Renal cortex interstitium (tissue), 11 donors: ENCODE measurements at regions not wholly inside any gene's neighbourhood (a gene's known extent, or its start where the extent isn't known, plus 50 kb on each side); places are given as distances from the start of the nearest gene placed in this dataset.

ENCODE experiments used
- DNase-seq, 11 donors: peaks; one replicate each; pipeline ENCODE4 v3.0.0-alpha.2; 2013; ENCODE audit warnings: low read depth in 9 of 11, low spot score in 4 of 11; ENCODE audit errors: extremely low read depth in 1 of 11

- DNase-seq = no peak
Observed at GRCh38 chr6:105763866-105764265, 322.3 kb upstream of the PRDM1 start.

GRCh38 chr6:105760746-105761145, 325.4 kb upstream of the PRDM1 start:
- no peak for DNase-seq

- DNase-seq = no peak
Observed at GRCh38 chr6:105759946-105760345, 326.2 kb upstream of the PRDM1 start.

DNA sequence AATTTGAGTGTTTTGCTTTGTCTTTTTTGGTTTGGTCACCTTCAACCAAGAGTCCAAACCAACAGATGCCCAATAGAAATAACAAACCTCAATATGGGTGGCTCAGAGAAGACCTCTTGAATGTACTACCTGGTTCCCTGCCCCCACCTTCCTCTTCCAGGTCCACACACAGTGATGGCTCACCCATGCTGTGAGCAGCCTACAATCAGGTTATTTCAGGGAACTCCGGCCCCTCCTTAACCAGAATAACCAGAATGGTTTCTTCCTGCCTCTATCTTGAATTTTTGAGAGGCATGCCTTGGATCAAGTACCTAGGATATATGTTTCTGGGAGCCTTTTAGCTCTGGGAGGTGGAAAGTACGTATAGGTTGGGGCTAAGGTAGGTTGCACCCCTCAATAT, 327.1 kb upstream of the PRDM1 start:
- DNase-seq = no peak

- no peak for DNase-seq
Observed at GRCh38 chr6:105757512-105758200, 328.5 kb upstream of the PRDM1 start.

- no peak for DNase-seq
Observed at GRCh38 chr6:105755885-105756284, 330.3 kb upstream of the PRDM1 start.

GRCh38 chr6:105753620-105754211, 332.4 kb upstream of the PRDM1 start:
- DNase-seq = no peak

GRCh38 chr6:105753207-105753606, 332.9 kb upstream of the PRDM1 start:
- DNase-seq = no peak

DNA sequence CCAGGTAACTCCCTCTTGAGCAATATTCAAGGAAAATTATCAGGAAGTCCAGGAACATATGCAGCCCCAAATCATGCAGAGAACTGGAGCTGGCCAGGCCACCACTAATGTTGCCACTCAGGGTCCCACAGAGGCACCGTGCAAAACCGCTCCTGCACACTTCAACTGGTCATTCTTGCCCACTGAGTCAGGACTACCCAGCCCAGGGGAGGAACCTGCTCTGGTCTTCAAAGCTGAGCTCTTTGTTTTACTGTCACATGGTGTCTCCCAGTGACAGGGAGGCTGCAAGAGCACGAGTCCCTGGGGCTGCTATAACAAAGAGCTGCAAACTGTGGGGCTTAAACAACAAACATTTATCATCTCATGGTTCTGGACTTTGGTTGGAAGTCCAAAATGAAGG, 336.0 kb upstream of the PRDM1 start:
- DNase-seq = no peak

- peak in 1 of 11 donors; percentile 15 for DNase-seq
Observed at GRCh38 chr6:105748737-105749161, 337.4 kb upstream of the PRDM1 start.

DNA sequence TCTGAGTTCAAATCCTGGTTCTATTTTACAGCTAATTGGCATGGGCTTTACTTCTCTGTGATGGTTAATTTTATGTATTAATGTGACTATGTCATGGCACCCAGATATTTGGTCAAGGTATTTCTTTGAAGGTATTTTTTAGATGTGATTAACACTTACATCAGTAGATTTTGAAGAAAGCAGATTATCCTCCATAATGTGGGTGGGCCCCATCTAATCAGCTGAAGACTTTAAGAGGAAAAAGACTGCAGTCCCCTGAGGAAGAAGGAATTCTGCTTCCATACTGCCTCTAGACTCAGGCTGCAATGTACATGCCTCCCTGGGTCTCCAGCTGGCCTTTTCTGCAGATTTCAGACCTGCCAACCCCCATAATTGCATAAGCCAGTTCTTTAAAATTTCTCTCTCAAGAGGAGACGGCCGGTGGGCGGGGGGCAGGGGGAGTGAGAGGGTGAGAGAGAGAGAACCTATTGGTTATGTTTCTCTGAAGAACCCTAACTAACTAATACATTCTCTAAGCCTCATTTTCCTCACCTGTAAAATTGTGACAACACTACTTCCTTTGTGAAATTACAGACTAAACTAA, 338.2 kb upstream of the PRDM1 start:
- DNase-seq = no peak

DNA sequence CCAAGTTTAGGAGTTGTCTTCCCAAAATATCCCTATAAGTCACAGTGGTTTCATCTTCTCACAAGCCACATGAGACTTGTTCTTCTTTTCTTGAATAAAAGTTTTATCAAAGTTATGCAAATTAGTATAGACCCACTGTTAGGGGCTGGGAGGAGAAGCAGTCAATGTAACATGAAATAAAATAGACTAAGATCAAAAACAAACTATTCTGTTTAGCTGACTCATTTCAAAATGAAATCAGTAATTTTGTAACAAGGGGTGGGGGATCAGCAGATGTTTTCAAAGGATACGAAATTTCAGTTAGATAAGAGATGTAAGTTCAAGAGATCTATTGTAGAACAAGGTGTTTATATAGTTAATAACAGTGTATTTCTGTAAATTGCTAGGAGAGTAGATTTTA, 339.6 kb upstream of the PRDM1 start:
- DNase-seq = no peak

DNA sequence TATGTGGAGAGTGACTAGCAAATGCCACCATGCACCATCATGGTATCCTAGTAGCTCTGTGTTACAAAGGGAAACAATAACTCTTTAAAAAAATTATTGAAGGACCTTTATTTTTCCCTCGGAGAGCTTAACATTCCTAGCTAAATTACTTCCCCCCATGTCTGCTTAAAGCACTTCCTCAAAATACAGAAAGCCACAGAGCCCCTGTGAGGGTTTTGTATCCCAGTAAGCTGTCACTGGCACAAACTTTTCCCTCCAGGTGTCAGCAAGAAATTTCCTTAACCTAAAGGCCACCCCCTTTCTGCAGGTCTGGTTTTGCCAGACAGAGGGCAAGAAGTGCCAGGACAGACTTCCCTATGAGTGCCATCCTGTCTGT, 340.0 kb upstream of the PRDM1 start:
- no peak for DNase-seq

DNA sequence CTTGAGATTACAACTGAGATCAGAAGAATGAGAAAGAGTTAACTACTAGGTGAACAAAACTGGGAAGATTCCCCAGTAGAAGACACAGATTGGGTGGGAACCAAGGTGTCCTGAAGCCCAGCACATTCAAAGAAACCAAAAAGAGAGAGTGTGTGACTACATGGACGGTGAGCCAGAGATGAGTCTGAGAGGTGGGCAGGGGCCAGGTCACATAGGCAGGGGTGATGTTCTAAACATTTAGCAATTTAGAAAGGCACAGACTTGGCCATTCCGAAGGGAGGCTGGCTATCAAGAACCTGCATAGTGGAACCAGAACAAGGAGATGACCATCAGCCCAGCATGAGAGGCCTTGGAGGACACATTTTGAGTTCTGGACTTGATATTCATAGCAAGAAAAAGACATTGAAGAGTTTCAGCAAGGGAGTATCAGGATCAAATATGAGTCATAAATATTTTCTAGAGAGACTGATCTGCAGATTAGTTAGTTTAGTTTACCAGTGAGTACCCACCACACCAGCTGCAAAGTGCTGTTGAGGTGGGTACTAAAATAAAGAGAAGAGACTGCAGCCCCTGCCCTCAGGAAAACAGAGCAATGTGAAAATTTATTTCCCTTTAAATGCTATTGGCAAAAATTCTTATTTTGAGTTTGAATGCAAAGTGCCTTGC, 340.5 kb upstream of the PRDM1 start:
- DNase-seq = no peak

GRCh38 chr6:105744815-105745214, 341.3 kb upstream of the PRDM1 start:
- no peak for DNase-seq

DNA sequence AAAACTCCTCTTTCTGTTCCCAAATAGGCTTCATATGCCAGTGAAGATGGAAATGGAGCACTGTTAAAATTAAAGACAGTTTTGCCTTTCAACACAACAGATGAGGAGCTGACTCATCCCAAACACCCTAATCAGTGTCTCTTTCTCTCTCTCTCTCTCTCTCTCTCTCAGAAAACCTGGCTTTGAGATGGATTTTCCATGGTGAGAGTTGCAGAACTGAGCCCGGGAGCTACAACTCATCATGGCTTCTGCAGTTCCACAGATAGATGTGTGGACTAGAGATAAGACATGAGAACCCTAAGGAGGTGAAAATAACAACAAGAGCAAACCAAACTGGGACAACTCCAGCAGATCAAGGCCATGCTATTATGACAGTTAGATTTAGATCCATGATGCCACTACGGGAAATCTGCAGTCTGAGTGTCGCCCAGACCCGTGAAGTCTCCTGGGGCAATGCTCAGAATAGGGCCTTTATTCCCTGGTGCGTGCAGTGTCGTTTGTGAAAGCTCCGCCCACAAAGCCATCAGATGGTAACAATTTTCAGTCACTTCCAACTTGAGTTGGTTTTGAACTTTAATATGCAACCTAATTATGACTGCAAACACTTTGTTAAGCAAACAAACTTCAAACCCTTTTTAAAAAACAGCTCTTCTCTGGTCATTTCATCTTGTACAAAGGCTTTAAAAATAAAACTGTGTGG, 338.2 kb upstream of the PREP start:
- DNase-seq = no peak

DNA sequence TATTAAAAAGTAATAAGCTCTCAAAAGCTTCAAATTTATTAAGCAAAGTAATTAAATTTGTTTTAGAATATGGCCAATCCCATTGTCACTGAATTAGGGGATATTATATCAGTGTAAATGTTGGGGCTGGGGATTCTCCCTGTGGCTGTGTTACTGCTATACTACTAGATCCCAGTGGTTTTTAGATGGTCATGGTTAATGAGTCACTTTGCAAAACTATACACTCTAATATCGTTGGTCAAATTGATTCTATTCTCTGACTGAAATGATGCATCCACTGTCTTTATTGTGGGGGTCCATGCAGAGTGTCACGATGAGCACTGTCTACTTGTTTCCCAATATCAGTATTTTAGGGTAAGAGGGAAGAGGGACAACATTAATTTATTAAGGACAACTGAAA, 336.9 kb upstream of the PREP start:
- no peak for DNase-seq

GRCh38 chr6:105733556-105734162, 330.8 kb upstream of the PREP start:
- peak in 1 of 11 donors; percentile 5 for DNase-seq

GRCh38 chr6:105728995-105729394, 326.1 kb upstream of the PREP start:
- DNase-seq = no peak
